ENCODE measurements at regions not wholly inside any gene's neighbourhood (a gene's known extent, or its start where the extent isn't known, plus 50 kb on each side); places are given as distances from the start of the nearest gene placed in this dataset.
"Not testable (repeated sequence)": the region's sequence is repeated elsewhere in the genome, so short reads cannot be mapped to it uniquely, and the experiment has no call there.

DNA sequence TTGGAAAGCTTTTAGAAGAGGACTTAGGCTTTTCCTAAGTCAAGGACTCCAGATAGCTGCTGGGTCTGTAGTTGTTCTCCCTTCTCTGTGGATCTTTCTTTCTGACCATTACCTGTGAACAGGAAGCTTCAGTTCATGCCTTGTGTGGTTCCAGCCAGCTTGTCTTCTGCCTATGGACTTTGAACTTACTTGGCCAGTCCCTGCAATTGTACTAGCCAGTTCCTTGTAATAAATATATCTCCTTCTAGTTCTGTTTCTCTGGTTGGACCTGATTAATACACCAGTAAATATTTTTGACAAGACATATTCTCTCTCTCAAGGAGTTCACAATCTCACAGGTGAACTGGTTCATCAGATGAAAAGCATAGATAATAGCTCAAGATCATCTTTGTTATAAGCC is 341.3 kb upstream of the DPPA4 start:
- no peak for DNase-seq

DNA sequence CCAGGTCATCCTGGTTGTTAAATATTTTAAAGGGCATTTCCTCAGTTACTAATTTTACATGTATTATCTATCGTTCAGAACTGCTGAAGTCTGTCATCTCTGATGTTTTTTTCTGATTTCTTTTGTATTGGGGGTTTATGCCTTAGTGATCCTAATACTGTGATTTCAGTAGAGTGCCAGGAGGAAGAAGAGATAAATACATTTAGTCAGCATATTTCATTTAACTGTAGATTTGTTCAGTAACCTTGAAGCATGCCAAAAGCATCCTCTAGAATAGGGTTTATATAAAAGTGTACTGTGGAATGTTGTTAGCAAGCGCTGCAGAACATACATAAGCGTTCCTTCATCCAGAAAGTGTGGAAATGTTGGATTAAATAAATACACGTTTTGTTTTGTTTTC is 342.3 kb upstream of the DPPA4 start:
- no peak for DNase-seq

DNA sequence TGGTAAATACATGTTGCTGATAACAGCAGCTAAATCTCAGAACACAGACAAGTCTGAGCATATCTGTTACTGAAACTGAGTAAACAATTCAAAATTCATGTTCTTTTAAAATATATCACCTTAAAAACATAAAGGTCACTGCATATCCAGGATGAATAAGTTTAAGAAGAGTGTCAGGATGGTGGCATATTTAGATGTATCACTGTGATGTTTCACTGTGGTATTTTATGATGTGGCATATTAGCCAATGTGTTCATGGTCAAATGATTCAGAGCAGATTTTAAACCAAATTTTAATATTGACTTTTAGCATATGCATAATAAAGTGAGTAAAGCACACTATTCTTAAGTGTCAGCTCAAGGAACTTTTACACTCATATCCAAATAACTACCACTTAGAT is 346.4 kb upstream of the DPPA4 start:
- no peak for DNase-seq

DNA sequence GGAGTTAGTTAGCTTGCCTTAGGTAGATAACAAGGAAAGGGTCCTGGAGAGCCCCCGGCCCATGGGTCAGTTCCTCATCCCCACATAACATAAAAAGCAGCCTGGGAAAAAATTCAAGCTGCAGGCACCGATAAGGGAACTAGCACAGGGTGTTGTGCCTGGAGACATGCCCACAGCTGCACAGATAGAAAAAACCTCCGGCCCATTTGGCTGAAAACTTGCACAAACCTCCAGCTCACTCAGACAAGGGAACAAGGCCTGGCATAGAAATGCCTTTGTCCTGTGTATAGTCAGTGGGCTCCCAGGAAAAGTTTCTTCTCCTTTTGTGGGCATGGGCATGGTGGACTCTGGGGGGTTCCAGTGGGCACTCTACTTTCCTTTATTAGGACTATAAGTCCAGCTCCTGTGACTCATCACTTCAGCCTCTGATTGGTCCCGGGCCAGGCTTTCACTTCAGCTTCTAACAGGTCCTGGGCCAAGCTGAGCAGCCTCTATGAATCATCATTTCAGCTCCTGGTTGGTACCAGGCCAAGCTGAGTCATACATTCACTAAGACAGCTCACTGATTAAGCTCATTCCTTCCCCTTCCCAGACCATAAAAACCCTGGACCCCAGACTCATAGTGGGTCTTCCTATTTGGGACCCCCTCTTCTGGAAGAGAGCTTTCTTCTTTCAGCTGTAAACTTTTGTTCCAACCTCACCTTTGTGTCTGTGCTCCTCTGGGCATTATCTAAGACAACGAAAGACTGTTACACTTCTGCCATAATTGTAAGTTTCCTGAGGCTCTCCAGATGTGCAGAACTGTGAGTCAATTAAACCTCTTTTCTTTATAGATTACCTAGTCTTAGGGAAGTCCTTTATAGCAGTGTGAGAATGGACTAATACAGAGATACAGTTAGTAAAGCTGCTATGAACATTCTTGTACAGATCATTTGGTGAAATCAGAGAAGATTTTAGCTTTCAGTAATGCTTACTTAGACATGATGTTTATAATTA is 348.0 kb upstream of the DPPA4 start:
- no peak for DNase-seq

DNA sequence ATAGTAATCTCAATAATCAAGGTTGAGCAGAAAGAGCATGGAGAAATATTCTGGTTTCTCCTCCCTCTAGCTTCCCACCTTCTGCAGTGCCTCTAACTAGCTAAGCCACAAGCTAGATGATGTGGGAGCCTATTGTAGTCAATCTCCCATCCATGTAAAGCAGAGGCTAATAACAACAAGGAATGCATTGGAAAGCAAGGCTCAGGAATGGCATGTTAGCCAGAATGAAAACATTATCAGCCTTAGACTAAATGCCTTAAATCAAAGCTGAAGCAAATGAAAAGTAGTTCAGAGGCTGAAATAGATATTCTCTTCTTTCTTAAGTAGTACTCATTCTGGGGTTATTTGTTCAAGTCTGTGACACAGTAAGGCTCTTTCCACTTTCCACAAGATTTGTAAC is 350.3 kb upstream of the DPPA4 start:
- DNase-seq, result no peak

DNA sequence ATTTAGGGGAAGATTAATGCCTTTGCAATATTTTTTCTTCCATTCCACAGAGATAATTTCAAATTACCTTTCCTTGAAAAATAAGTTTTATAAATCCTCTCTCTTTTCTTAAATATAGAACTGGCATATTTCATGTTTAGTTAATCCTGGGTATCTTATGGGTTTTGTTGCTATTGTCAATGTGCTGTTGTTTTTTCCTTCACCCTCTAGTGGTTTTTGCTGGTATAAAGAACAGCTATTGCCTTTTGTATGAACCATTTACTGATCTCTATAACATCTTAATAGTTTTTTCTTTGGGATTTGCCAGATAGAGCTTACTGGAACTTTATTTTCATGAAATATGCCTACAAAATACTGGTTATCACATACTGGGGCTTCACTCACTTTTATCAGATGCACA is 359.6 kb upstream of the DPPA4 start:
- no peak for DNase-seq

DNA sequence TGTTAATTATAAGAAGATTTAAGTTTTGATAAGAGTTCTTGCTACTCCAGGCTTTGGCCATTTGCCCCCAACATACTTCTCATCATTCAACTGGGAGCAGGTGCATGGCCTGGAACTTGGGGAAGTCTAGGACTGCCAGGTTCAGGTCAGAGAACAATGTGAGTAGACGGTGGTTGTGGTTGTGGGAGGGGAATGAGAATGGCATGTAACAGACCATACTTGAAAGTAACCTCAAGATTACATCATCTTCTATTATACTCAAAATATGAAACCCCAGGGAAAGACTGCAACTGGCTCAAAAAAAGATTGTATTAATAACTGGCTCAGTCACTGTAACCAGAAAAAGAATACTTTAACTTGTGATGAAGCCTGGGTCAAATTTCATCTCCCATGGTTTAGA is 364.9 kb upstream of the DPPA4 start:
- no peak for DNase-seq

DNA sequence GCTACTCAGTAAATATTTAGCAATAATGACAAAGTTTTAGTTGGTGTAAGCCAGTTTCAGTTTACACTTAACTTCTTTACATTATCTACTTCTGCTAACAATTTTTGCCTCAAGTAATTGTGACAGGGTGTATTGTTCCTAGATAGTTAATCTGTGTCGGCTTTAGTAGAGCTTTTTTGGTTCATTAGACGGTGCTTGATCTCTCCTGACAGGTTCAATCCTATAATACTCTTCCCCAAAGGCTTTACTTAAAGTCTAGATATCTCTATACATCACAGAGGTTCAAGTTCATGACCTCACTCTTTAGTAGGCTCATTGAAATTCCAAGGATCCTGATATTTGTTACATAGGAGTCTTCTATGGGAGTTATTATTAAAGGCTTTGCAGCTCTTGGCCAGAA is 365.6 kb upstream of the DPPA4 start:
- DNase-seq, result no peak

DNA sequence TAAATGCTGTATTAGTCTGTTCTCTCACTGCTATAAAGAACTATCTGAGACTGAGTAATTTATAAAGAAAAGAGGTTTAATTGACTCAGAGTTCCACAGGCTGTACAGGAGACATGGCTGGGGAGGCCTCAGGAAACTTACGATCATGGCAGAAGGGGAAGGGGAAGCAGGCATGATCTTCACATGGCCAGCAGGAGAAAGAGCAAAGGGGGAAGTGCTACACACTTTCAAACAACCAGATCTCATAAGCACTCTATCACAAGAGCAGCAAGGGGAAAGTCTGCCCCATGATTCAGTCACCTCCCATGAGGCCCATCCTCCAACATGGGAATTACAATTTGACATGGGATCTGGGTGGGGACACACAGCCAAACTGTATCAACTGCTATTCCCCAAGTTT is 367.8 kb upstream of the DPPA4 start:
- DNase-seq, result not testable (repeated sequence)

DNA sequence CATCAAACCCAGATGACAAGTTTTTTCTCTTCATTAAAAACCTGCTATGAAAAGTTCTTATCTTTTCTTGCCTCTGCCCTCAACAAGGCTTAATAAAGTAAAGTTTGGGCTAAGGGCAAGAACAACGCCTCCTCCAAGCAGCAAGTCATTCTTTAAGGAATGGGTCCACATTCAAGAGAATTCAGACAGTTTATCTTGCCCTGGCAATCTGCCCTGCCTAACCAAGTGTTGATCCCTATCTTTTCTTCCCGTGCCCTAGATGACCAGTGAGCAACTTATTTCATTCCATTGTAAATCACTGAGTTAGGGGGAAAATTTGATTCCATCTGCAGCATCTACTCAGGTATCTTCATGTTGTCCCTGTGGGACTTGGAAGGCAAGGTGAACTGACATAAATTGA is 370.3 kb upstream of the DPPA4 start:
- no peak for DNase-seq

DNA sequence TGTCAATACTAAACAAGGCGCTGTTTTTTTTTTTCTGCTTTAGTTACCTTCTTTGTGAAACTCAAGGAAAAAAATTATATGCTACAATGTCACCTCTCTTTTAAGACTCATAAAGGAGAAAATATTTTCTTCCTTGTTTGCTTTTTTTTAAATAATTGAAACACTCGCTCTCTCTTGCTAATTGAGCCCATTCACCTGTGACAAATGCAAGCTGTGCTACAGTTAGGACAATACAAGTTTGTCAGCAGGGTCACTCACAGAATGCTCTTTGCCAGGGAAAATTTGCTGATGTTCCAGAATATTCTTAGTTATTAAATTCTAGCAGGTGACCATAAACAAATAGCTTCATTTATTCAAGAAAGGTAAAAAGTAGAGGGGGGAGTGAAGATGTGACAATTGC is 375.9 kb upstream of the DPPA4 start:
- DNase-seq, result no peak

DNA sequence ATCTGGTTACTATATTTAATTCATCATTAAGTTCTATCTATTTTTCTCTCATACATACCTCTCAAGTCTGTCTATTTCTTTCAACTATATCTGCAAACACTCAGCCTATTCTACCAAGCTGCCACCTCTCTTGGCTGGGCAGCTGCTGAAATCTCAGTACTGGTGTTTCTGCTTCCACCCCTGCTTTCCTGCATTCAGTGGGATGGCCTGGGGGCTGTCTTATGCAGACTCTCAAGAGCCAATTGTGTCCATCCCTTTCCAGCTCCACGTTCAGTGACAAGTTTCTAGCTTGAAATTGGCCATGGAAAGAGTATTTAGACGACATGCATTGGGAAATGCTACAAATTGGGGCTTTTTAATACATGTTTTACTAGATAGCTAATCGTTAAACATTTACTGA is 378.4 kb upstream of the DPPA4 start:
- DNase-seq, result no peak

DNA sequence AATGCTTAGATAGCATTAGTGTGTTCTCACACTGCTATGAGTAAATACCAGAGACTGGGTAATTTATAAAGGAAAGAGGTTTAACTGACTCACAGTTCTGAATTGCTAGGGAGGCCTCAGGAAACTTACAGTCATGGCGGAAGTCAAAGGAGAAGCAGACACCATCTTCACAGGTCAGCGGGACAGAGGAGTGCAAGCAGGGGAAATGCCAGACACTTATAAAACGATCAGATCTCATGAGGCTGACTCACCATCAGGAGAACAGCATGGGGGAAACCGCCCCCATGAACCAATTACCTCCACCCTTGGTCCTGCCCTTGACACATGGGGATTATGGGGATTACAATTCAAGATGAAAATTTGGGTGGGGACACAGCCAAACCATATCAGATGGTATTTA is 381.5 kb upstream of the DPPA4 start:
- no peak for DNase-seq

DNA sequence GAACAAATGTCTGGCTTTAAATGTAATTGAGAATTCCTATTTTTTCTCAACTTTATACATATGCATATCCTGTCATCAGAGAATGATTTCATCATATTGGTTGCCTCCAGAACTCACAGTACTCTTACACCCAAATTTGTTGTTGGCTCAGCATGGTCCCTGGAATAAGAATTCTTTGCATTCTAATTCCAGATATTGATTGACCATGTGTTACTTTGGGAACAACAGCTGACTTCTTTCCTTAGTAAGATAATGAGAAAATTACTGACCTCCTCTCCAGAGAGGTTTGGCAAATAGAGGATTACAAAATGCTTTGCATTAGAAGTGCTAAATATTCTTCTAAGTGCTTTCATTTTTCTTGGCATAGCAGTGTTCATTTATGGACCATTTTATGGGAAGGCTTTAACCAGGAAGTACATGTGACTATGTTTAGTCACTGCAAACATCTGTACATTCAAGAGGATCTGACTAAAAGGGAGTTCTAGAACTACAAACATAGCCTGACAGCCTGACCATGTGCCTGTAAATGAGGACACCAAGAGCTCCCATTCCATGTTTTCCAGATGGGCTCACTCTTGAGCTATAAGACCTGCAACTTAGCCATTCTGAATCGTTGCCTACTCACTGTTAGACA is 391.6 kb upstream of the DPPA4 start:
- DNase-seq, result no peak

DNA sequence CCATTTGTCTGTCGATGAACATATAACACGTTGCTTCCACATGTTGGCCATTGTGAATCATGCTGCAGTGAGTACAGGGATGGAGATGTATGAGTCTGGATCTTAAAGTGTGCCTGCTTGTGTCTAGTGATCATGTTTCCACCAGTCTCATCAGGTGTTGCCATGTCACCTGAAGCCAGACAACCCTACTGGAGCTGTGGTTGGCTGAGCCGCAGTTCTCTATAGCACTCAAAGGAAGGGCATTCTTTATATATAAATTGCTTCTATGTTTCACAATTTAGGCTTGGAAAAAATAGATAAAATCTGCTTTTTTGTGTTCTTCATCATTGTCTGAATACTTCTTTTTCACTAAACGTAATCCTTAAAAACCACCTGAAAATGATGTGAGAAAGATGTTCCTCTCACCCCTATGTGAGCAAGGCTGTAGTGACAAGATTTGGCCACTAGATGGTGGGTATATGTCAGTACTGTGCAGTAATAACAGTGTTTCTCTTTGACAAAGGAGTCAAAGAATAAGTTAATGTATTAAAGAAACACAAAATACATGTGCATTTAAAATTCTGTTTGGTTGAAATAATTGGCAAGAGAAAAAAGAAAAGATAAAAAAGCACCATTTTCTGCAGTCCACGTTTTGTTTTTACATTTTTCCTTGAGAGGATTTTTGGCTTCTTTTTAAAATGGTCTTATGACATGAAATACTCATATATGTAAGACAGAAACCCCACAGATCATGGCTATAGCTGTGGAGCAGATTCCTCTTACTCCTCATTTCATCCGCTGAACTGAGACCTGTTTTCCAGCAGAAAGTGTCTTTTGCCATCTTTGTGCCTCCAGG is 394.5 kb upstream of the DPPA4 start:
- DNase-seq, result peak; percentile 60

DNA sequence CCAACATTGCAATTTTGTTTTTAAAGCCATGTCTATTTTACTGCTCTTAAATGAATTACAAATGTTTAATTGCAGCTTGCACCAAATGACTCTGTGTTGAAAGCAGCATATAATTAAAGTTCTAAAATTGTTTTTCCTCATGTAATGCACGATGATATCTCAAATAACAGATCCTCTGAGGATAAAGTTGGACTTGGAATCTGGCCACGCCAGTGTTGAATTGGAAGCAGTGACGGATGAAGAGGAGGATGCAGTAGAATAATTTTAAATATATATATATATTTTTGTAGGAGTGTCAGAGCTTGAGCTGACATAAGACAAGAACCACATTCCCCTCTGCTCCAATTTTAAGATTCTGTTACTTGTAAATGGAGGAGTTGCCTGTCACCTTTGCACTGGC is 406.6 kb upstream of the DPPA4 start:
- no peak for DNase-seq

DNA sequence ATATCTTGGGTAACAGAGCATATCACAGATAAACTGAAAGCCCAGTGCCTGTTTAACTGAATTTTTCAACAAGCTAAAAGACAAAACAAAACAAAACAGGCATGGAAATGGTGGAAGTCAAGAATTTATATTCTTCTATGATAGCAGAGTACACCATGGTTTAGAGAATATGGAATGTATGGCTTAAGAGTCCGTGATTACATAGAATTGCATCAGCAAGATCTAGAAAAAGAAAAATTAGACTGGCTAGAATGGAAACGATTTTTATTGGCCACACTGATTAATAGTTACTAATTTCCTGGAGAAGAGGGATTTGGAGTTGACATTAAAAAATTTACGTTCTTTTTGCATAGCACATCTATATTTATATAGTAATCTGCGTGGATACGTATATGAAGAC is 435.2 kb upstream of the DPPA4 start:
- DNase-seq, result no peak

DNA sequence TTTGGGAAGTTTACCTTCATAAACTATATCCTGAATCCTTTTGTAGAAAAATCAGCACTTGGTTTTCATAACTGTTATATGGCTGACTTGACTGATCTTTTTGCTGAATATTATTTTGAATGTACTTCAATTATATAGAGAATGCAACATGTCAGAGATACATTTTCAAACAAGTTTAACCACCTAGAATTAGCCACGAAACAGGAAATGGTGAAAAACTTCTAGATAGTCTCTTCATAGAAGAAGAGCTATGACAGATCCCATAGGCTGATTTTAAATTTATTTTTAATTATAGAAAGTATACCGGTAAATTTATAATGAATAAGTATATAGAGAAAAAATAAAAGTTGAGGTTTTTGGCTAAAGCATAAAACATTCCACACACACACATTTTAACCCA is 436.8 kb upstream of the DPPA4 start:
- DNase-seq, result no peak

DNA sequence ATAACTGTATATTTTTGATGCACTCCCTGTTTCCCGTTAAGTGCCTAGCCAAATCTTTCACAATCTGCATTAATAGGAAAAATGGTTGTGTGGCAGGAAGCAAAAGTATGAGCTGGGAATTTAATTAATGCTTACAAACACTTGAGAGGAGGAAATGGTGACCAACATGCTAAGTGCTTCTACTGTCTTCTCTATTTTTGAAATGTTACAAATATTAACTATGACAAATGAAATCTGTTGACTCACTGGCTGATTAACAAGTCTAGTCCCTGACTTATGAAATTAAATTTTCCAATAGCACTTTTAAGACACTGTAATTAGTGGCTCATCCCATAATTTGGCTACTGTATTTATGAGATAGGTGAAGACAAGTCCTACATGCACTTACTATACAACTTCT is 446.9 kb upstream of the DPPA4 start:
- DNase-seq, result no peak

DNA sequence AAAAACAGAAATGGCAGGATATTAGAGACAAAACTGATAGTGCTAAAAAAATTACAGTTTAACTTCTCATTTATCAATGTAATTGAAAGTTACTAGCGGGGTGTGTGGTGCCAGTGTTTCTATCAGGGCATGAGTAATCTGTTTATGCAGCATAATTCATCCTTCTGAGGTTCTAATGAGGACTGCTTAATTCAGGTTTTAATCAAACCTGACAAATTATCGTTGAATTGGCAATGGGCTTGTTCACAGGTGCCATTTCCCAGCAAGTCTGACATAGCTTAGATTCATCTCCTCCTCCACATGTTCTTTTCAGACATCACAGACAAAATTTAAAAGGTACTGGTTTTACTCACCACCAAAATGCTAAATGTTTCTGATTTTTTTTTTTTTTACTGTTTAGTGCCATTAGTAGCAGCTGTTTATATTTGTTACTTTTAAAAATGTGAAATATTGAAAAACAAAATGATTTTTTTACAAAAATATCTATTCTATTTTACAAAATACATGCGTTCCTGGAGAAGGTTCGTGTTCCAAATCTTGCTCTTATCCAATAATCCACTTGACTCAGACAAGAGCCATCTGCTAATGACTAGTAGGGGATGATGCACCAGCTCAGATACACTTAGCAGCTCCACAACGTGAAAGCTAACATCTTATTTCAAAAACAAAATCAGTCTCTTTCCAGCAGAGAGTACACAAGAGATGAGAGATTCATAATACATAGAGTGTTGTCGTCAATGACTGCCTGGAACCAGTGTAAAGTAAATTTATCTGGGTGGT is 447.7 kb upstream of the DPPA4 start:
- DNase-seq, result no peak

DNA sequence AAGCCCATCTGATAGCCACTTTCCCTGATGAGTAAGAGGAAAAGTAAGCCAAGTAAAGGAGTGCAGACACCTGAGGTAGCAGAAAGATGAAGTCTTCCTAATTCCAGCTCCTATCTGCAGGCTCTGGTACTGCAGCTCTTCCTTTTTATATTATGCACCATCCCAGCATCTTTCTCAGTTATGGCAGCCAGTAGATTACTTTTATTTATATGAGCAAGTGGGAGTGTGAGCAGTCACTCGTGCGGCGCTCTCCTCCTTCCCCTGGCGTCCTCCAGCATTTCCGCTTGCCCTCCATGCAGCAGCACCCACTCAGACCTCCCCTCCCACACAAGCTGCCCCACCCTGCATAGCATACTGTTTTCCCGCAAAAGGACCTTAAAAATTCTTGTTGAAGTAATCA is 465.9 kb upstream of the DPPA4 start:
- DNase-seq, result no peak

DNA sequence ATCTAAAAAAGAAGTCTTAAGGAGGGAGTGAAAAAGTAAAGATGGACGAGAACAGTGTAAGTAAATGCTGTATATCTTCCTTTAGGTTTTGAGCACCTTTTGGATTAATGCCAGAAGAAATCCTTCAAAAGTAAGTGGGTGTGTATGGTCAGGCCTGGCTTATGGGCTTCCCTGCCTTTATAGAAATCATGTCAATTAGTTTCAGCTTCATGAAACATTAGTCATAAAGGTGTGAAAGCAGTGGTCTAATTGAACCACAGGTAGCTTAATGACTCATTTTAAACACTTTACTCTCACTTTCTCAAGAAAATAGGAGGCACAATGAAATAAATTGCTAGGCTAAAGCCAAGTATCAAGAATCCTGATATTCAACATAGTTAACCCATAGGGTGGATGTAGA is 467.4 kb upstream of the DPPA4 start:
- no peak for DNase-seq

DNA sequence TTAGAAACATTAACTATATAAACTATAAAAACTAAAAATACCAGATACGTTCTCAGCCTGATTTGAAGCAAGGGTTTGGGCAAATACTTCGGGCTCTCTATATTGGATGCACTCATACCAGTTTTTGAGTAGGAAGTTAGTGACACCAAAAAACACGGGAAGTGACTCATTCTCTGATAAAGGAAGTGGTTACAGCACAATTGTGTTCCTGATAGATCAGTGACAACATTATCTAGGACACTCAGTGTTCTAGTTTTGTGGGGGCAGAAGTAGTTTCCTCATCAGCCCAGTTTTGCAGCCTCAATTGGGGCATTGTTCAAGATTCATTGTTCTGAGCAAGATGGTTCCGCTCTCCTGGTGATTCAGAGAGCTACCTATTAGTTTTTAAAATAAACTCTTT is 469.6 kb upstream of the DPPA4 start:
- DNase-seq, result no peak
